SK-N-MC (cell line): ENCODE measurements at regions not wholly inside any gene's neighbourhood (a gene's known extent, or its start where the extent isn't known, plus 50 kb on each side); places are given as distances from the start of the nearest gene placed in this dataset.
A peak's percentile ranks its signal among the peaks of the same experiment; 100 is the strongest.

Source experiments
- DNase-seq: peaks from one replicate; pipeline ENCODE4 v3.0.0-alpha.2; 2011; ENCODE audit warnings: low read depth, low spot score
- H3K27ac ChIP-seq: fragments of 200-600 bp; sonication (generic); 2 replicates; pipeline ENCODE4 v1.5.1; 2016; ENCODE audit warnings: mixed run types
- H3K36me3 ChIP-seq: fragments of 200-600 bp; sonication (generic); 2 replicates; pipeline ENCODE4 v1.6.1; 2017; ENCODE audit warnings: antibody characterized with exemption, low read length, mixed read lengths; ENCODE audit not compliant: insufficient read depth
- H3K4me3 ChIP-seq: fragments of 200-600 bp; sonication (generic); 2 replicates; pipeline ENCODE4 v1.5.1; 2016
- H3K9ac ChIP-seq: fragments of 200-600 bp; sonication (generic); 2 replicates; pipeline ENCODE4 v1.8.0; 2017; ENCODE audit warnings: mixed run types, mixed read lengths; ENCODE audit not compliant: insufficient read length
- H3K9me3 ChIP-seq: fragments of 200-600 bp; sonication (generic); 2 replicates; pipeline ENCODE4 v1.6.1; 2017; ENCODE audit warnings: low read depth, mild to moderate bottlenecking, antibody characterized with exemption, low read length, moderate library complexity, mixed read lengths
- EZH2 ChIP-seq: fragments of 200-600 bp; sonication (generic); IDR thresholded peaks from one replicate; pipeline ENCODE4 v1.6.1; 2017; ENCODE audit warnings: antibody characterized with exemption
- FOXP2 ChIP-seq: optimal IDR thresholded peaks from 2 replicates; pipeline ENCODE3; 2011; ENCODE audit warnings: mild to moderate bottlenecking, moderate library complexity; ENCODE audit not compliant: insufficient read depth; ENCODE audit errors: extremely low read length, control extremely low read depth
- POLR2AphosphoS5 ChIP-seq: IDR thresholded peaks from 2 replicates; pipeline ENCODE4 v1.6.1; 2012; ENCODE audit warnings: mild to moderate bottlenecking, low read depth, low read length, borderline replicate concordance

DNA sequence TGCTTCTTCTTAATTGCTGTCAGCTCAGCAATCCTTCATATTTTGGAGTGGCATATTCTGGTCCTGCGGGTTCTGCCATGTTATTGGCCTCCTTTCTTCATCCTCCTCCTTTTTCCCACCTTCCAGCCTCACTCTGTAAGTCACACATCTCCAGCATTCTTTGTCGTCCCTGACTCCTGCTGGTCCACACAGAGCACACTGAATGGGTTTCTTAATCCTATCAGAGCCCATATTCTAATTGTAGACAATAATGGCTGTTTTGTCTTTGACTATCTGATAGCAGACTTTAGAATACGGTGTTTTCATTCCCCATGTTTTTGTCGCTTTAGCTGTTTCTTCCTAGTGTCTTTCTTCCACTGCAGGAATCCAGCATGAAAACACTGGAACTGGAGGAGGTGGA lies 389.6 kb downstream of the REEP3 start:
- H3K9me3 ChIP-seq = no peaks in the 10 kb centered on the region
- H3K27ac ChIP-seq = no peak overlapping the region
- TF ChIP-seq POLR2AphosphoS5 (no peak), EZH2 (no peak), FOXP2 (no peak)
- DNase-seq = no peak
- H3K9ac ChIP-seq = no peak overlapping the region
- no peak overlapping the region for H3K4me3 ChIP-seq
- no peaks in the 10 kb centered on the region for H3K36me3 ChIP-seq

DNA sequence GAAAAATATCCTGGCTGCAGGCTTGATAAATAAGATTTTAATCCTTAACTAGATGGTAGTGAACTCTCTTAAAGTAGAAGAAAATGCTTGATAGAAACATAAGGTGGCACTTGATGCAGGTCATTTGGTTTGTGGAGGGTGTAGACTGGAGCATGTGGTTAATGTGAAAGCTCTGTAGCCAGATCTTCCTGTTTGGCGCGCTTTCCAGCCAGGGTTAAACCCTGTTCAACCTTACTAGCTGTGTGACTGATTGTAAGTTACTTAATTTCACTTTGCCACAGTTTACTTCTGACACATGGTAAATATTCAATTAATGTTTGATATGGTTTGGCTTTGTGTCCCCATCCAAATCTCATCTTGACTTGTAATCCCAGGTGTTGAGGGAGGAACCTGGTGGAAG lies 394.0 kb downstream of the REEP3 start:
- Histone ChIP-seq H3K36me3 (no peaks in the 10 kb centered on the region), H3K9ac (no peak overlapping the region), H3K9me3 (no peaks in the 10 kb centered on the region), H3K27ac (no peak overlapping the region), H3K4me3 (no peak overlapping the region)
- DNase-seq = no peak
- no peak for TF ChIP-seq EZH2

DNA sequence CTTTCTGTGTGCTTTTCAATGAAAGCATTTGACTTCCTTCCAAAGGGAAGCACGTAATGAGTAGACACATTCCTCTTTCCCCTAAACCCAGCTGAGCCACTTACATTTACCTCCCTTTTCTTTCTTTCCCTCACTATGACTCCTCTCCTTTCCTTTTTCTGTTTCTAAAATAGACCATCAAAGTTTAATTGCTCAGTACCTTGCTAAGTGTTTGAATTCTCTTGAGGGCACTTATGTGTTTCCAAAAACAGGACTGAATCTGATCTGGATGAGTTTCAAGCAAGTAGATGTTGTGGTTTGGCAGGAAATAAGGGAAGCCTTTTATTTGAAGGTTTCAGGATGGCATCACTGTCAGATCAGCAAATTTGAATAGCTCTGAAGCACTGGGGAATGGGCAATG lies 396.2 kb downstream of the REEP3 start:
- H3K27ac ChIP-seq = no peak overlapping the region

DNA sequence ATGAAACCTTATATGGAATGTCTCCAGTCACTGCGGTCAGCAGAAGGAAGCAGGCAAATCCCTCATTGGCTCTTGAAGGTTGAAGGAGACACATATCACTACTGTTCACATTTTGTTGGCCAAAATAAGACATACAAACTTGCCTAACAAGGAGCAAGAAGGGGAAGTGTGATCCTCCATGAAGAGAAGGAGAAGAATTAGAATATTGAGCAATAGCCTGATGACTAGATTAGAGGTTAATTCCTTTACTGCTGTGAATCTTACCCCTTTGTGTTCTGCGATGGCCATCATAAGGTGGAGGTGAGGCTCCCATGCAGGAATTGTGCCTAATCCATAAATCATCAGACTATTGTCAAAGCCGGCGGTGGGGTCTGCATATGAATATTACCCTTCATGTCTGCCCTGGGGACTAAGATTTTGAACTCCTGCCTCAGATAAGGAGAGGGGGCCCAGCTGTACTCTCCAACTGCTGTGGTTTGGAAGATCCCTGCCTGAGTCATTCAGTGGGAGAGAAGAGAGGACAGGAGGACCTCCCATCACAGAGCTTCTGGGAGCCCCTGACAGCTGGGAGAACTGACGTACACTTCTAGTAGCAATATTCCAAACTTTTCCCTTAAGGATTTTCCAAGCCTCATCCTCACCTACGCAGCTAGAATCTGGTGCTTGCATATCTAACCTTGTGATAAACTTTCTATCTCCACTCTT lies 398.5 kb downstream of the REEP3 start:
- no peak overlapping the region for H3K27ac ChIP-seq
- no peaks in the 10 kb centered on the region for H3K9me3 ChIP-seq
- DNase-seq = no peak
- no peaks in the 10 kb centered on the region for H3K36me3 ChIP-seq
- TF ChIP-seq POLR2AphosphoS5 (no peak), FOXP2 (no peak), EZH2 (no peak)
- H3K4me3 ChIP-seq = no peak overlapping the region
- no peak overlapping the region for H3K9ac ChIP-seq

More for the DNA sequence above, 396.2 kb downstream of the REEP3 start:
- no peaks in the 10 kb centered on the region for H3K9me3 ChIP-seq
- TF ChIP-seq EZH2 (no peak), FOXP2 (no peak), POLR2AphosphoS5 (no peak)
- no peak for DNase-seq
- no peak overlapping the region for H3K9ac ChIP-seq
- no peak overlapping the region for H3K4me3 ChIP-seq
- H3K36me3 ChIP-seq = no peaks in the 10 kb centered on the region

DNA sequence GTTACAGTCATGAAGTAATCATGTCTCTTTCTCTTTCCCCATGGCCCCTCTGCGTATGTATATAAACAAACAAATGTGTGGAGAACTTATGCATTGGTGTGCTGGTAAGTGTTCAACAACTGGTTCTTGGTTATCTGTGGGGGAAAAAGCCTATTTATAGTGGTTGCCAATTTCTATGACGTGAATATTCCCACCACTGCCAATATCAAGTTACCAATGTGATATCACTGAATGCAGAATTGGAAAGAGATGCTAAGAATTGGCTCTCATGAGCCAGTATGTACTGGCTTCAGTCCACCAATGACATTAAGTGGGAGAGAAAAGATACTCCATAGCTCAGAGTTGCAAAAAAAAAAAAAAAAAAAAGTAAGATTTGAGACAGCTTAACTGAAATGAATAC lies 399.7 kb downstream of the REEP3 start:
- no peak for DNase-seq
- Histone ChIP-seq H3K9ac (no peak overlapping the region), H3K9me3 (no peaks in the 10 kb centered on the region), H3K27ac (no peak overlapping the region), H3K4me3 (no peak overlapping the region), H3K36me3 (no peaks in the 10 kb centered on the region)
- TF ChIP-seq FOXP2 = no peak

DNA sequence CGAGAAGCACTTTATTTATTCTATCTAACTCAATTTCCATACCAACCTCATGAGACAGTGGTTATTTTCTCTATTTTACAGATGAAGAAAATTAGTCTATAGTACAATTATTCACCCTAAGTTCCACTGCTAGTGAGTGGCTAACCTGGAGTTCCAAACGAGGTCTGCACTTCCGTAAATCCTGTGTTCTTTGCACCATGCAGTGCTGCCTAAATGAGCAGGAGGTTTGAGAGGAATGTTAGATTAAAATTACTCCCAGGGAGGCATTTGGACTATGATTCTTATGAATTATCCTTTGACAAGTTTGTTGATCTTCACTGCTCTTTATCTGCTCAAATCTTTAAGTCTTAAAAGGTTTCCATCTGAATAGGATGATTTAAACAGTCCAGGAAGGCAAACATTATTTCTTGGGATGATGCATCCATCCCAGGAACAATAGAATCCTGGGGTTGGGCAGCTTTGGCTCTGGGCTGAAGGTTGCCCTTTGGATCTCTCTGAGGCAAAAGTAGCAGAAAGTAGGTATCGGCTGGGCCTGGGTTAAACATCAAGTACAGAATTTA lies 400.8 kb downstream of the REEP3 start:
- Histone ChIP-seq H3K27ac (no peak overlapping the region), H3K4me3 (no peak overlapping the region), H3K9ac (no peak overlapping the region), H3K9me3 (no peaks in the 10 kb centered on the region), H3K36me3 (no peaks in the 10 kb centered on the region)
- TF ChIP-seq EZH2 (no peak), FOXP2 (no peak), POLR2AphosphoS5 (no peak)
- DNase-seq = no peak

DNA sequence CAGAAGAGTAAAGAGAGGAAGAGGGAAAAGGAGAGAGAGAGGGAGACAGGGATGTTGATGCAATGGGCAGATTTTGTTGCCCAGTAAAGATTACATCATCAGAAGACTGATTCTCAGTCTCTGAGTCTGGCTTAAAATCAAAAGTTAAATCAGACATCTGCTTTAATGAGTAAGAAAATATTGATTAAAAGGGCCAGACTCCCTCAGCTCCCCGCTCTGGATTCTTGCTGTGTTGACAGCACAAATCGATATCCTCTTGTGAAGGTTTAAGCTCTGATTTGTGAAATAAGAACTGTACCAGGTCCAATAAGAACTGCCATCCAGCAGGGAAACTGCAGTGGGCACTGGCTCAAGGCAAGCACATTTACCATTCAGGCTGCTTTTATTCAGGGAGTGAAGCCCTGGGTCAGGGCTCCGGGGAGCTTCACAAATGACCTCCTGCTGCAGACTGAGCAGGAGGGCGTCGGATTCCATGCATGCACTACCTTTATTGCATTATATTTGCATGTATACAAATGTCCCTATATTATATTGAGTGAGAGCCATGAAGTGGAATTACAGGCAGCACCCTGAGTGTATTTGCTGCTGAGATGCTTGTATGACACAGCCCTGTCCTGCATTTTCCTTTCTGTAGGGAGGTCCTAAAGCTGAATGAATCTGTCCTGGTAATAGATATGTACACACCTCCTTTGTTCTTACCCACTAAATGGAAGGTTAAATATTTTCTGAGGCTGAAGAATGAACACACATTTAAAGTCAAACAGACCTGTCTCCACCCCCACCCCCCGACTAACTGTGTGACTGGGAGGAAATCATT lies 401.5 kb downstream of the REEP3 start:
- TF ChIP-seq EZH2 (no peak), FOXP2 (no peak), POLR2AphosphoS5 (no peak)
- Histone ChIP-seq H3K9me3 (no peaks in the 10 kb centered on the region), H3K4me3 (no peak overlapping the region), H3K27ac (no peak overlapping the region), H3K36me3 (no peaks in the 10 kb centered on the region), H3K9ac (no peak overlapping the region)
- no peak for DNase-seq

DNA sequence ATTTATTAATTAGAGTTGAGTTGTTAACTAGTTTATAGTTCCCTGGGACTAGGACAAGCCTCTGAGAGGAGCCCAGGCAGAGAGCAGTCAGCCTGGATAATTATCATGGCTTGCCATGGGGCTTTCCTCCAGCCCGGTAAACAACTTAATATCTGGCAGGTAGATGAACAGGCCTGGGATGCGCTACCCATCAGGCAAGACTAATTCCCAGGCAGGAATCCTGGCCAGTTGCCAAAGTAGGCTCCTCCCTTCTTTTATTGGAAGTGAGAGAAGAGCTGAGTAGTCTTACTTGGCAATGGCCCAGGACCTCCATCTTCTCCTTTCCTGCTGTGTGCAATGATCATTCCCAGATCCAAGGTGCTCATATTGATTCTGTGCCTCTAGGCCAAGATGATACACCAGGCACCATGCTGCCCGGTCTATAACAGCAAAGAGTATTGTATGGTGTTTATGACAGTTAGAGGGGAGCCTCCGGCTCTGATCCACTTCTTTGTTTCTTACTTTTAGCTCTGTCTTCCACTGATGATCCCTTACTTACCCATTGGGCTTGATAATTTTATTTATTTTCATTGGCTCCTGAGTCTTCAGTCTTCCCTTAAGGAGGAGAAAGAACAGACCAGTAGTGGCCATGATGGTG lies 408.7 kb downstream of the REEP3 start:
- Histone ChIP-seq H3K4me3 (no peak overlapping the region), H3K9ac (no peak overlapping the region), H3K27ac (no peak overlapping the region), H3K9me3 (no peaks in the 10 kb centered on the region), H3K36me3 (no peaks in the 10 kb centered on the region)
- TF ChIP-seq POLR2AphosphoS5 = no peak
- TF ChIP-seq FOXP2 = no peak
- no peak for TF ChIP-seq EZH2
- DNase-seq = peak; percentile 18
